NCI-H345 (cell line): ENCODE measurements at regions not wholly inside any gene's neighbourhood (a gene's known extent, or its start where the extent isn't known, plus 50 kb on each side); places are given as distances from the start of the nearest gene placed in this dataset.
"Not testable (repeated sequence)": the region's sequence is repeated elsewhere in the genome, so short reads cannot be mapped to it uniquely, and the experiment has no call there.

Experiments used
- DNase-seq: peaks from one replicate; lab custom pipeline; 2025; lab: John Stamatoyannopoulos, UW

DNA sequence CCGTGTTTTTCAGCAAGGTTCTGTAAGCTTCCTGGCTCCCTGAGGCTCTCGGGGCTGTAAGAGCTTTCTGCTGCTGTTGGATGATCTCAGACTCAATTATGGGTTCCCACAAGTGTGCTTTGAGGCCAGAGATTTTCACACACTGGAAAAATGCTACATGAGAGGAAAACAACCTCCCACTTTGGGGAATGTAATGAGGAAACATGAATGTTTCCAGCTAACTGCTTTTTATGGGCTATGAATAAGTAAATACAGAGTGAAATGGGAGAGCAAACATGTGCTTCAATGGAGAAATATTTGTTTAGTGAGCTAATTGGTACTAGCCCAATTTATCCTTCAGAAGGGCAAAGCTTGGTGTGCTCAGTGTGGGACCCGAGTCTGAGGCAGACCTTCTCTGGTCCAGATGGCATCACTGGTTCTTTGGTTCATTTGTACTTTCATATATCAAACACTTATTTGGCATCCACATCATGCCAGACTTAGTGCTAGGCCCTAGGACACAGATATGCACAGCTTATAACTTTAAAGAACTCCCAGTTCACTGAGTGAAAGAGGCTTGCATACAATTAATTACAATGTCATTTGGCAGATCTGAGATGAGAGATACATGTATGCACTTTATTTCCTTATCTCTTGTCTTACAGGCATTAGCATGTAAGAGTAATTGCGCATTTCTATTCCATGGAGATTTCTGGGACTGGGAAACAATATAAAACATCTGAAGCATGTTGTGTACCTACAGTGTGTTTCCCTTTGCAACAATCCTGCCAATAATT is 248.8 kb downstream of the RDH14 start:
- DNase-seq = peak; percentile 91

DNA sequence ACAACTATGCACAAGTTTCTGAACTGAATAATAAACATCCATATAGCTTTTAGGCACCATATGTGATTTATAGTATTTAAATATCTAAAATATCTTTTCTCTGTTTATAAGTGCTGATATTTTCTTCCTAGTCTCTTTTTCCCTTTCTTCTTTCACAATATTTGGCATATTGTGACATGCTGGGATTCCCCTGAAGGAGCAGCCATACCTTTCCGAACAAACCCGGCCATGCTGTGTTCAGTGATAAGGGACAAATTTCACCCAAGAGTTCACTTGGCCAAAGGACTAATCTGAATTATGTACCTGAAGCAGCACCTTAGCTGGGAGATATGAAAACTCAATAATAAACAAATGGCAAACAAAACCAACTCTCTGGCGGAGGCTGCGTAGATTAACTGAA is 250.8 kb downstream of the RDH14 start:
- DNase-seq = no peak

DNA sequence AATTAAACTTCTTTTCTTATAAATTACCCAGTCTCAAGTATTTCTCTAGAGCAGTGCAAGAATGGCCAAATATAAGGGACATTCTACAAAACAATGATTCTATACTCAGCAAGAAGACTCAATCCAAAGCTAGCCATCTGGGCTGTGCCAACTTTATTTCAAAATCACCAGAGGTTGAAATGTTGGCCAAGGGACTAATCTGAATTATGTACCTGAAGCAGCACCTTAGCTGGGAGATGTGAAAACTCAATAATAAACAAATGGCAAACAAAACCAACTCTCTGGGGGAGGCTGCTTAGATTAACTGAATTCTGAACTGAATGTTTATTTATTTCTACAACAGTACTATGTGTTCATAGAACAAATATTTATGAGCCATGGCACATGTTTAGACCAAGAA is 251.3 kb downstream of the RDH14 start:
- no peak for DNase-seq

DNA sequence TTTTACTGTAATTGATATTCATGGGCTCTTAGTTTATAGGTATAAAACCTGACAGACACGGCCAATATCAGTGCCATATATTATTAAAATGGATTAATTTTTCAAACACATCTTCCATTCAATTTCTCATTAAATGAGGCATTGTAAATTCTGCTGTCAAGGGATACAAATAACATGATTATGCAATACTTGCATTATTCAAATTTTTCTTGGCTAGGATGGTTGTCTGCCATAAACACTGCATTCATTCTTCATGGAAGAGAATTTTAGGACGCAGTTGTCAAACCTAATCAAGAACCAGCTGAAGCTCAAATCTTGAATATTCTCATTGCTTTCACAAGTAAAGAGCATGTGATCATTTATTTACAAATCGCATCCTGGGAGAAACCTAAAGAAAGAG is 255.6 kb downstream of the RDH14 start:
- DNase-seq = no peak

DNA sequence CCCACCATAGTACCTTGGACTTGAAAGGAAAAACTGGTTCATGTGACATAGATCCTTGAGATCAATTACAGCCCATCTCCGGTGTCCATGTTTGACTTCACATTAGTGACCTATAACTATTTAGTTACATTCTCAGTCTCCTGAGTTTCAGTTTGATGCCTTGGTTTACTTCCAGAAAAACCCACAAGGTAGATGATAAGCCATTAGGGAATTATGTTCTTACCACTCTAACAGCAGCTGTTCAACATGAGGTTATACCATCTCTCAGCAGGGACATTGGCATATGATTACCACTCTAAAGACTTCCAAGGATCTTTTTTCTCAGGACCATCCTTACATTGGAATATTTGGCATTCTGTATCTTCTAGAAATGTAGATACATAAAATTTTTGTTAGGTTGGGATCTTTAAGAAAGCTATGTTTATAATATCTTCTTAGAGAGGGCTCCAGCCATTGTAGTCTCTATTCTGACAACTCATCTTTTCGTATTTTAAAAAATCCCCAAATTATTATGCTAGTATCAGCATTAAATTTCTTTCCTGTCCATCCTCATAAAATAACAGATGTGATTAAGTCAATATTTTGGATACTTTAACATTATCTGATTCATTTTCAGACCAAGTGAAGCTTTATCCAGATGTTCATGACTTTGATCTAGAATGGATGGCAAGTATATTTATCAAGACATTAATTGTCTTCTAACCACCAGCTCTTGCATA is 258.9 kb downstream of the RDH14 start:
- no peak for DNase-seq

DNA sequence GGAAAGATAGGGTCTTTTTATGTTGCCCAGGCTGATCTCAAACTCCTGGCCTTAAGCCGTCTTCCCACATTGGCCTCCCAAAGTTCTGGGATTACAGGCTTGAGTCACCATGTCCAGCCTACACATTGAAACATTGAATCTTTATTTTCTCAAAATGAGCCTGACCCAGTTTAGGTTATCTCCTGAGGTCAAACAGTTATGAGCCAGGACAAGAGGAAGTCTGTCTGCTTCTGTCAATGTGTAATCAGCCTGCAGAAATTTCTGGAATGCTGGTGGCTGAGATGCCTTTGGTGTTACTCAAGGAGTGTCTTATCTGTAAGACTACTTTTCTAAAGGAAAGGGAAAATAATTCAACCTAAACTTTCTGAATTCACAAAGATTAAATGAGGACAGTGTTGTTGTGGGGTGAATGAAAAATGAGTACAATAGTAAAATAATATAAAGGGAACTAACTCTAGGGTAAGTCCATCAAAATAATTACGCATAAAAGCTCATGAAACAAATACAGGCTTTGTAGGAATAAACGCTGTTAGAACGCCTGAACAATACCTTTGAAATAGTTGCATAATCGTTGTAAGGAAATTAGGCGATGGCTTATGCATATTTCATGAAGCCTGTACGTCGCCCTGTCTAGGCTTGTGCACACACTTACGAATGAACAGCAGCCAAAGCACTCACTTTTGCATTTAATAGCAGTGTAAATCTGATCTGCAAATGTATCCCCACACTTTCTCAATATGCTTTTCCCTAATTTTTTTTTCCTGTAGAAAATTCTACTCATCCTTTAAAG is 260.8 kb downstream of the RDH14 start:
- no peak for DNase-seq

DNA sequence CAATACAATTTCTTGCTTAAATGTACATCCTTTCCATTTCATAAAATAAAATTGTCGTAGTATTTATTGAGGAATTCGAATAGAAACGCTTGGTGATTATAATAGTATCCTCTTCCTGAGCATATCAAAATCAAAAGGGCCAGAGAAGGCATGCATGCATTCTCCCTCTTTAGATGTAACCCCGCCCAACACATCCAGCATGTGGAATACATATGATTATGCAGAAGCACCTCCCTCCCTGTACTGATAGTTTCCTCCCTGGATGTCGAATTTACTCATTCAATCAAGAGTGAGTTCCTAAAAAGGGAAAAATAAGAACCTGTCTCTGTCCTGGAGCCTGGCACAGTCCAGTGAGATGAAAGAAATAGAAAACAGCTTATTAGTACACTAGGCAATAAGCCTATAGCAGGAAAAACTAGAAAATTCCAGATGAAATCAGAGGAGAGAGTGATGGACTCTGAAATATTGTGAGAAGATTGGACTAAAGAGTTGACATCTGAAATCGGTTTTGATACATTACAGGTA is 262.9 kb downstream of the RDH14 start:
- no peak for DNase-seq

DNA sequence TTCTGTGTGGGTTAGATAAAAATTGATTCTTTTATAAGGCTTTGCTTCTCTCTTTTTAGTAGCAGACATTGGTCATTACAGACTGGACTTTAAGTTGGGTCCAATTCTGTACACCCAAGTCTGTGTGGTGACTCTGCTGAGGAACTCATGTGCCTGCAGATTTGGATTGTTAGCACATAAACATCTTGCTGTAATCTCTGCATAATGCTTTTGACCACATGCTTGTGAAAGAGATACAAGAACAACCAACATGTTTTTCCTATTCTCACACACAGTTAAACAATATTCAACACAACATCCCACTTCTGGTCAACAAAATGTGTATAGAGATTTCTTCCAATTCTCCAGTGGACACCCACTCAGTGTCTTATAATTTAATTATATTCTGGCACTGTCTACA is 270.1 kb downstream of the RDH14 start:
- DNase-seq = no peak

DNA sequence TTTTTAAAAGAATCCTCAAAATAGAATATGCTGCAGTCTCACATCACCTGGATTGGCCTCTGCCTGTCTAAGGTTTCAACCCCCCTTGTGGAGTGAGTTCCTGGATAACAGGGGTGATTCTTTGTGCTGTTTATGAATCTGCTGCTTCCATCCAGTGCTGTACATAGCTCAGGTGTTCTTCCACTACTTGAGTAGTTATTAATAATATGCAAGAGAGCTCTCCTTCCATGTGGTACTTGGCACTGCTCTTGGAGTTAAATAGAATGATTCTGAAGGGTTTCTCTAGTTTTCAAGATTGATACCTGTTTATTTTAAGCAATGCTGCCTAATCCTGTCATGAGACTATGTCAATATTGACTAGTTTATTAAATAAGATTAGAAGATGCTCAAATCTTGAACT is 273.6 kb downstream of the RDH14 start:
- DNase-seq = no peak

DNA sequence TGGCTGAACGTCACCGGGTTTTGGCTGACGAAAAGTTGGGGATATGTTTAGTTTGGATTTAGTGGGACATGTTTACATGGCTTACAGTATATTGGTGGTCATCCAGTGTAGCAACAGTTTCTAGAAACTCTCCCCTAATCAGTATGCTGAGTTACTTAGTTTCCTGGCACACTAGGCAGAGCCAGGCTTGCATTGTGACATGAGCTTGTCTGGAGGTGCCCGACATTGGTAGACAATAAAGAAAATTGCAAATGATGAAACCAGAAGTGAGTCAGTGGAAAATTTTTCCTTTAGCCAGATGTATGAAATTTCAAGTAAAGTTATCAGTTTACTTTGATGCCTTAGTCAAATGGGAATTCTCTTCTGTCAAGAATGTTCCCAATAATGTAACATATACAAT is 276.1 kb downstream of the RDH14 start:
- DNase-seq = no peak

DNA sequence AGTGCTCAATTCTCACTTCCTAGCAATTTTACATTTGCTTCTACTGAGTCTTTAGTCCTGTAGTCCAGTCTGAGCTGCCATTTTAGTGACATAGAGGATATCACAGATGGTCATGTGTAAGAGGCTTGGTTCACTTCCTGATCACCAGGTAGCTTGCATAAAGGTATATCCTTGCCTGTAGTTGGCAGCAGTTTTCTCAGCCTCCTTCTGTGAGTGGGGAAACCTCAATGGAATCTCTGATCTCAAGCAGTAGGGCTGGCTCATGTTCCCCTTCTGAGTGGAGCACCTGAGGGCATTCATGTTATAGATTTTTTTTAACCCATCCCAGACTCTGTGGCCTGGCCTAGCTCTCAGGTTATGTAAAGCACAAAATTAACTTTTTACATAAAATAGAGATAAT is 278.4 kb downstream of the RDH14 start:
- DNase-seq = no peak

DNA sequence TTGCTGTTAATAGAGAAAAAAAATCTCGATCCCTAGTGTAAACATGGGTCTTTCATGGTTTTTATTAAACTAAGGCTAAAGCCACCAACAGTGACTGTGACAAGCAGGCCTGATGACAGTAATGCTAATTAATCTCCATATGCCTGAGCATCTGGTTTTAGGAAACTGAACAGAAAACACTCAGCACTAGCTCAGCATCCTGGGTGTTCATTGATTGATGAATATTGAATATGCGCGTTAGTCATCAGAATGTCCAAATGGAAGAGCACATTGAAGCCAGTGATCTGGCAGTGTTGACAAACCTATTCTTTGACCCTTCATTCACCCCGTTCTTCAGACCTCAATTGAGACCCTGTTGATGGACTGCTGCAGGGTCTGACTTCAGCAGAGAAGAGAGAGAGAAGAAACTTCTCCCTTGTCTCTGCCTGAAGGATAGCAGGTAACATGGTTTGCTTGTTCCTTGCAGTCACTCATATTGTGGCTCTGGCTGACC is 283.8 kb downstream of the RDH14 start:
- DNase-seq = no peak

DNA sequence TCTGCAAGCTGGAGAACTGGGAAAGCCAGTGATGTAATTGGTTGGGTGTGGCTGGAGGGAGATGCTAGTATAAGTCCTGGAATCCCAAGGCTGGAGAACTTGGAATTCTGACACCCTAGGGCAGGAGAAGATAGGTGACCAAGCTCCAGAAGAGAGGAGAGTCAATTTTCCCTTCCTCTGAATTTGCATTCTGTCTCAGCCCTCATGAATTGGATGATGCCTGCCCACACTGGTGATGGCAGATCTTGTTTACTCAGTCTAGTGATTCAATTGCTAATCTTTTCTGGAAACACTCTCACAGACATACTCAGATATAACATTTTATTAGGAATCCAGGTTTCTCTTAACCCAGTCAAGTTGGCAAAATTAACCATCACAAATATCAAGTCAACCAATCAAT is 287.2 kb downstream of the RDH14 start:
- no peak for DNase-seq

DNA sequence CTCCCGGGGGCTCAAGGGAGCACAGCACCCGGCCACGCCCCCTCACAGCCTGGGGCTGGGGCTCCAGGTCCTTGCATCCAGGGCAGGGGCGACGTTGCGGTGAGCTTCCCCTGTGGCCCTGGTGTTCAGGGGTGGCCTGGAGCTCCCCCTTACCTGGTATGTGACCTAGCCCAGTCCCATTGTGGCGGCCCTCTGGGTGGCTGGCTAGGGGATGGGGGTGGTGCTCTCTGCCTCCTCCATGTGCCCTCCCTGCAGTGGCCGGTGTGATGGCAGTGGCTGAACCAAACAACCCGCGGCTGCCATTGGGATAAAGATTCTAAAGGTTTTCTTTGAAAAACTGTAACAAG is 288.3 kb downstream of the RDH14 start:
- no peak for DNase-seq

DNA sequence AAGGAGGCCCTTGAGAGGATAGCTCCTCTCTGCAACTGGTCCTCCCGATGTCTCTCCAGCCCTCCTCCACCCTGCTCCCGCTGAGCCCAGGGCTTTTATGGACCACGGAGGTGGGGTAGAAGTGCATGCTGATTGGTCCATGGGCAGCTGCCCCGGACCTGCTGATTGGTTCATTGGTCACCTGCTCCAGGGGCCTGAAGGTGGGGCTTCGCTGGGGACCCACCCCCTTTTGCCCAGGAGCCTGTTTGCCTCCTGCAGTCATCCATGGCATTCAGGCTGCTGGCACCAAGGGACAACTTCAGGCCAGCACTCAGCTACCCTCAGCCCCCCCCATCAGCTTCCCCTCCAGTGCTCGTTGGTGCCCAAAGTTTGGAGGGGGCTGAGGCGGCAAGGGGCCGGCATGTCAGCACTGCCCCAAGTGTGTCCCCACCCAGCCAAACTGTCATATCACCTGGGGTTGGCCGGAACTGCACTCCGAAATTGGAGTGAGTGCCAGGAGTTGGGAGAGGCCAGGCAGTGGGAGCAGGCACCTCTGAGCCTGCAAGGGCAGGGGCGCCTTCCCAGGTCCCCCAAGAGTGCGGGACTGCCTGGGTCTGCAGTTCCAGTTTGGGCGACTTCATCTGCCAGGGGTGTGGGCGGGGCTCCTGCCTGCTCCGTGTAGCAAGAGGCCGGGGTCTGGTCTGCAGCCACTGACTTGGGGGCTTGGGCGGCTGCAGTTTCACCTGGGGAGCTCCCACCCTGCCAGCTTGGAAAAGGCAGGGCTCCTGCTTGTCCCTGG is 288.9 kb downstream of the RDH14 start:
- DNase-seq = no peak

DNA sequence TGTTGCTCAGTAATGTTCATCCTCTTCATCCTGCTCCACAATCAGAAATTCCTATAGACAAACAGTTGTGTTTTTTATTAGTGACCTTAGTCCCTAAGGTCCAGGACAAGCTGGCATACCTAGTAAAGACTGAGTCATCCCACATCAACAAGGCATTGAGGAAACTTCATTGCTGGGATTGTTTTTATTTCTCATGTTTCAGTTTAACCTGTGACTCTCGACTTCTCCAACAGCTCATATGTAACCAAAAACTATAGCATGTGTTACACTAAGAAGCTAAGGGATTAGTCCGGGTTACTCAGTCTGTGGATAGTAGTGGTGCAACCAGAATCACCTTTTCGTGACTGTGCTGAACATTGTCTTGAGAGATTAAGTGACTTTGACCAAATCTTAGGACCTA is 292.1 kb downstream of the RDH14 start:
- no peak for DNase-seq

DNA sequence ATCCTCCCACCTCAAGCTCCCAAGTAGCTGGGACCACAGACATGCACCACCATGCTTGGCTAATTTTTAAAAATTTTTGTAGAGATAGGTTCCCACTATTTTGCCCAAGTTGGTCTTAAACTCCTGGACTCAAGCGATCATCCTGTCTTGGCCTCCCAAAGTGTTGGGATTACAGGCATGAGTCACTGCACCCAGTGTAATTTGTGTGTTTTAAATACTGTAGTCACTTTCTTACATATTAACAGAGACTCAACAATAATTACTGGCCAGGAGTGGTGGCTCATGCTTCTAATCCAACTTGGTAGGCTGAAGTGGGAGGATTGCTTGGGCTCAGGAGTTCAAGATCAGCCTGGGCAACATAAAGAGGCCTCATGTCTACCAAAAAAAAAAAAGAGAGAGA is 293.0 kb downstream of the RDH14 start:
- DNase-seq = no peak

DNA sequence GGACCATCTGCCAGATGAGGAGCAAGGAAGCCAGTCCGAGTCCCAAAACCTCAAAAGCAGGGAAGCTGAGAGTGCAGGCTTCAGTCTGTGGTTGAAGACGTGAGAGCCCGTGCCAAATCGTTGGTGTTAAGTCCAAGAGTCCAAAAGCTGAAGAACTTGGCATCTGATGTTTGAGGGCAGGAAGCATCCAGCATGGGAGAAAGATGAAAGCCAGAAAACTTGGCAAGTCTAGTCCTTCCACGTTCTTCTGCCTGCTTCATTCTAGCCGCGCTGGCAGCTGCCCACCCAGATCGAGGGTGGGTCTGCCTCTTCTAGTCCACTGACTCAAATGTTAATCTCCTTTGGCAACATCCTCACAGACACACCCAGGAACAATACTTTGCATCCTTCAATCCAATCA is 293.8 kb downstream of the RDH14 start:
- not testable (repeated sequence) for DNase-seq

DNA sequence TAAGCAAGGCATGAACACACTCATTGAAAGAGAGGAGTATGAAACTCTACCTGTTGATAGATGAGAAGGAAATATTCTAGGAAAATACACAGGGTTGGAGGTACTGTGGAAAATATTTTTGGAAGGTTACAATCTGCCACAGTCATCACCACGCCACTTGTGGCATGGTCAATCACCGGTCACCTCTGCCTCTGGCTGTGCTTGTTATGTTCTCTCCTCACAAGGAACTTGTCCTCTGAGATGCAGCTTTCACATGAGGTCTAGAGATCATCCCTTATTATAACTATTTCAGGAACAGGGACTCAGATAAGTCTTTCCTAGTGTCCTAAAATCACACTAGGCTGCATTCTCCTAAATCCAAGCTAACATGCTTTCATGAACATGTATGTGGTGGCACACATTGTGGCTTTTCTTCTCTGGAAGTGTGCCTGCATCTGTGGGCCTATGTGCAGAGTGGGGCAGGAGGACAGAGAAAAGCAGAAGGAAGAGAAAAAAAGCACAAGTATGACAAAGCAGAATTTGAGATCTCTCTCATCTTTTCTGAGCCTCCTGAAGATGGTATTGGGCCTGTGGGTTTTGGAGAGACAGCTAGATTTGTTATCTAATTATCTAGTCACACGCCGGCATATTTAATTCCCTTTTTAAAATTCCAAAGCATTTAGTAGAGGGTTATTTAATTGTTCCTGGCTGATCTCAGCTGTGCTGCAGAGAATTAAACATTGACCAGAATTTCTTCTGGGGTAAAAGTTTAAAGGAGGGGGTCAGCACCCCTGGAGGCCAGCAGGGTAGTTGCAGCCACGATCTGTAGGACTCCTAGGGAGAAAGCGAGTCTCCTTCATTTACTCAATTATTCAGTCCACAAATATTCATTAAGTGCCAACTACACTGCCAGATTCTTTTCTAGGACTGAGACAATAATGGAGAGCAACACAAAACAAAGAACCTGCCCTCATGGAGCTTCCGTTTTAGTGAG is 294.6 kb downstream of the RDH14 start:
- DNase-seq = no peak

DNA sequence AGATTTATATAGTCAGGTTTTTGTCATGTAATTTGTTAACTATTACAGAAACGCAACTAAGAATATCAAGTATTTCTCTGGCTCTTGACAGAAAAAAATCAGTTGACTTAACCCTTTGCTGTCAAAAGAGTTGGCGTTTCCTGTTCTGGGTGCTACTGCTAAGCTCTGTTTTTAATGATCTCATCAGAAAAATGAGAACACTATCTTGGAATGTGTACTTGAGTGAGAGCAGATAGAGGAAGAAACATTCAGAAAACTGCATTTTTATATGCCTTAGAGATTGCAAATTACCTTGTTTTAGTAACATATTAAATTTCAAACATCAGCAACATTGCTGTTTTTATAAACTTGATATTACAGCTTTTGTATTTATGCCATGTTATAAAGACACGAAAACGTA is 297.9 kb downstream of the RDH14 start:
- DNase-seq = no peak
